ENCODE measurements at regions not wholly inside any gene's neighbourhood (a gene's known extent, or its start where the extent isn't known, plus 50 kb on each side); places are given as distances from the start of the nearest gene placed in this dataset.

DNA sequence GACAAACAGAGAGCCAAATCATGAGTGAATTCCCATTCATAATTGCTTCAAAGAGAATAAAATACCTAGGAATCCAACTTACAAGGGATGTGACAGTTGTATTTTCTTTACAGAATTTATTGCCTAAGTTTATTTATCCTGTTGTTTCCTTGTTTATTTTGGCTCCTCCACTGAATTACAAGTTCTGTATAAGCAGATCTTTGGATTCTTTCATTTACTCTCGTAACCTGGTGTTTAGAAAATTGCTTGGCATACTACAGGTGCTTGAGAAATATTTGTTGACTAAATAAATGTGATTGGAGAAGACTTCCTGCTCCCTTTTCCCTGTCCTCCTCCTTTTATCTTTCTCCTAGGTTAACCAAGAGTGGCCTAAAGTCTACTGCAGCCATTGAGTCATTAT, 455.6 kb downstream of the TMEM38B start (continued):
- TF ChIP-seq, protein P1, sequence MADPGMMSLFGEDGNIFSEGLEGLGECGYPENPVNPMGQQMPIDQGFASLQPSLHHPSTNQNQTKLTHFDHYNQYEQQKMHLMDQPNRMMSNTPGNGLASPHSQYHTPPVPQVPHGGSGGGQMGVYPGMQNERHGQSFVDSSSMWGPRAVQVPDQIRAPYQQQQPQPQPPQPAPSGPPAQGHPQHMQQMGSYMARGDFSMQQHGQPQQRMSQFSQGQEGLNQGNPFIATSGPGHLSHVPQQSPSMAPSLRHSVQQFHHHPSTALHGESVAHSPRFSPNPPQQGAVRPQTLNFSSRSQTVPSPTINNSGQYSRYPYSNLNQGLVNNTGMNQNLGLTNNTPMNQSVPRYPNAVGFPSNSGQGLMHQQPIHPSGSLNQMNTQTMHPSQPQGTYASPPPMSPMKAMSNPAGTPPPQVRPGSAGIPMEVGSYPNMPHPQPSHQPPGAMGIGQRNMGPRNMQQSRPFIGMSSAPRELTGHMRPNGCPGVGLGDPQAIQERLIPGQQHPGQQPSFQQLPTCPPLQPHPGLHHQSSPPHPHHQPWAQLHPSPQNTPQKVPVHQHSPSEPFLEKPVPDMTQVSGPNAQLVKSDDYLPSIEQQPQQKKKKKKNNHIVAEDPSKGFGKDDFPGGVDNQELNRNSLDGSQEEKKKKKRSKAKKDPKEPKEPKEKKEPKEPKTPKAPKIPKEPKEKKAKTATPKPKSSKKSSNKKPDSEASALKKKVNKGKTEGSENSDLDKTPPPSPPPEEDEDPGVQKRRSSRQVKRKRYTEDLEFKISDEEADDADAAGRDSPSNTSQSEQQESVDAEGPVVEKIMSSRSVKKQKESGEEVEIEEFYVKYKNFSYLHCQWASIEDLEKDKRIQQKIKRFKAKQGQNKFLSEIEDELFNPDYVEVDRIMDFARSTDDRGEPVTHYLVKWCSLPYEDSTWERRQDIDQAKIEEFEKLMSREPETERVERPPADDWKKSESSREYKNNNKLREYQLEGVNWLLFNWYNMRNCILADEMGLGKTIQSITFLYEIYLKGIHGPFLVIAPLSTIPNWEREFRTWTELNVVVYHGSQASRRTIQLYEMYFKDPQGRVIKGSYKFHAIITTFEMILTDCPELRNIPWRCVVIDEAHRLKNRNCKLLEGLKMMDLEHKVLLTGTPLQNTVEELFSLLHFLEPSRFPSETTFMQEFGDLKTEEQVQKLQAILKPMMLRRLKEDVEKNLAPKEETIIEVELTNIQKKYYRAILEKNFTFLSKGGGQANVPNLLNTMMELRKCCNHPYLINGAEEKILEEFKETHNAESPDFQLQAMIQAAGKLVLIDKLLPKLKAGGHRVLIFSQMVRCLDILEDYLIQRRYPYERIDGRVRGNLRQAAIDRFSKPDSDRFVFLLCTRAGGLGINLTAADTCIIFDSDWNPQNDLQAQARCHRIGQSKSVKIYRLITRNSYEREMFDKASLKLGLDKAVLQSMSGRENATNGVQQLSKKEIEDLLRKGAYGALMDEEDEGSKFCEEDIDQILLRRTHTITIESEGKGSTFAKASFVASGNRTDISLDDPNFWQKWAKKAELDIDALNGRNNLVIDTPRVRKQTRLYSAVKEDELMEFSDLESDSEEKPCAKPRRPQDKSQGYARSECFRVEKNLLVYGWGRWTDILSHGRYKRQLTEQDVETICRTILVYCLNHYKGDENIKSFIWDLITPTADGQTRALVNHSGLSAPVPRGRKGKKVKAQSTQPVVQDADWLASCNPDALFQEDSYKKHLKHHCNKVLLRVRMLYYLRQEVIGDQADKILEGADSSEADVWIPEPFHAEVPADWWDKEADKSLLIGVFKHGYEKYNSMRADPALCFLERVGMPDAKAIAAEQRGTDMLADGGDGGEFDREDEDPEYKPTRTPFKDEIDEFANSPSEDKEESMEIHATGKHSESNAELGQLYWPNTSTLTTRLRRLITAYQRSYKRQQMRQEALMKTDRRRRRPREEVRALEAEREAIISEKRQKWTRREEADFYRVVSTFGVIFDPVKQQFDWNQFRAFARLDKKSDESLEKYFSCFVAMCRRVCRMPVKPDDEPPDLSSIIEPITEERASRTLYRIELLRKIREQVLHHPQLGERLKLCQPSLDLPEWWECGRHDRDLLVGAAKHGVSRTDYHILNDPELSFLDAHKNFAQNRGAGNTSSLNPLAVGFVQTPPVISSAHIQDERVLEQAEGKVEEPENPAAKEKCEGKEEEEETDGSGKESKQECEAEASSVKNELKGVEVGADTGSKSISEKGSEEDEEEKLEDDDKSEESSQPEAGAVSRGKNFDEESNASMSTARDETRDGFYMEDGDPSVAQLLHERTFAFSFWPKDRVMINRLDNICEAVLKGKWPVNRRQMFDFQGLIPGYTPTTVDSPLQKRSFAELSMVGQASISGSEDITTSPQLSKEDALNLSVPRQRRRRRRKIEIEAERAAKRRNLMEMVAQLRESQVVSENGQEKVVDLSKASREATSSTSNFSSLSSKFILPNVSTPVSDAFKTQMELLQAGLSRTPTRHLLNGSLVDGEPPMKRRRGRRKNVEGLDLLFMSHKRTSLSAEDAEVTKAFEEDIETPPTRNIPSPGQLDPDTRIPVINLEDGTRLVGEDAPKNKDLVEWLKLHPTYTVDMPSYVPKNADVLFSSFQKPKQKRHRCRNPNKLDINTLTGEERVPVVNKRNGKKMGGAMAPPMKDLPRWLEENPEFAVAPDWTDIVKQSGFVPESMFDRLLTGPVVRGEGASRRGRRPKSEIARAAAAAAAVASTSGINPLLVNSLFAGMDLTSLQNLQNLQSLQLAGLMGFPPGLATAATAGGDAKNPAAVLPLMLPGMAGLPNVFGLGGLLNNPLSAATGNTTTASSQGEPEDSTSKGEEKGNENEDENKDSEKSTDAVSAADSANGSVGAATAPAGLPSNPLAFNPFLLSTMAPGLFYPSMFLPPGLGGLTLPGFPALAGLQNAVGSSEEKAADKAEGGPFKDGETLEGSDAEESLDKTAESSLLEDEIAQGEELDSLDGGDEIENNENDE (IDR thresholded peaks at IDR 0.05; ENCODE audit: insufficient replicate concordance, low read length), result no peak
- TF ChIP-seq CHD2 (IDR thresholded peaks at IDR 0.05; ENCODE audit: low read length), result no peak
- no peak for TF ChIP-seq BACH1 (IDR thresholded peaks at IDR 0.05; ENCODE audit: low read length)
- no peak for TF ChIP-seq TCF12 (IDR thresholded peaks at IDR 0.05; ENCODE audit: low read depth, low read length)
- TF ChIP-seq KDM5A (IDR thresholded peaks at IDR 0.05; ENCODE audit: low read length), result no peak
- no peak for TF ChIP-seq CBX8 (IDR thresholded peaks at IDR 0.05; ENCODE audit: borderline replicate concordance, low read depth, low read length)
- no peak for TF ChIP-seq JUND (IDR thresholded peaks at IDR 0.05; ENCODE audit: low read length)
- TF ChIP-seq CTBP2 (IDR thresholded peaks at IDR 0.05; ENCODE audit: borderline replicate concordance, insufficient read depth, insufficient read length, low read length), result no peak
- no peak for TF ChIP-seq RAD21 (IDR thresholded peaks at IDR 0.05 in 1 of 2, conservative IDR thresholded peaks at IDR 0.05 in 1 of 2; ENCODE audit: low read depth in 2 of 2, low read length in 2 of 2)
- TF ChIP-seq ZNF274 (IDR thresholded peaks at IDR 0.05; ENCODE audit: borderline replicate concordance, extremely low read depth, low read length), result no peak
- no peak for TF ChIP-seq TEAD4 (IDR thresholded peaks at IDR 0.05; ENCODE audit: low read depth, low read length)

All from H1 (cell line).